A549 (cell line): ENCODE measurements at regions not wholly inside any gene's neighbourhood (a gene's known extent, or its start where the extent isn't known, plus 50 kb on each side); places are given as distances from the start of the nearest gene placed in this dataset.

Source experiments
- ATAC-seq, 2 experiments: fragments of 200-7000 bp in 1 of 2; fragments of >200 bp in 1 of 2; cut with Nextera tagmentation in 1 of 2; cut with Tn5 transposase in 1 of 2; 3 replicates each; pipeline versions ENCODE4 v1.8.0 to v1.9.1; 2018 to 2020; ENCODE audit warnings: mild to moderate bottlenecking in 1 of 2, moderate library complexity in 1 of 2
- CTCF ChIA-PET: fragments of 300-600 bp; sonication (Branson Sonifier 250); formaldehyde crosslinking; extraction: SDS; loops from one replicate; lab custom pipeline; 2021; ENCODE audit warnings: antibody characterized with exemption, inconsistent platforms; lab: Yijun Ruan, JAX
- POLR2A ChIA-PET: fragments of 350-600 bp; formaldehyde crosslinking; extraction: SDS; loops from one replicate; lab custom pipeline; 2021; ENCODE audit warnings: antibody characterized with exemption, inconsistent platforms; lab: Yijun Ruan, JAX
- DNase-seq, 2 experiments: peaks; one replicate each; pipeline versions ENCODE4 v3.0.0 to v3.0.0-alpha.2; 2011 to 2016; ENCODE audit warnings: low read depth in 1 of 2, low spot score in 1 of 2
- FAIRE-seq: peaks from 2 replicates; lab custom pipeline; 2011; peaks lifted over from hg19 to GRCh38; lab: Jason Lieb, UNC
- H3K27ac ChIP-seq, 2 experiments: fragments of >200 bp; sonication (Bioruptor Twin); formaldehyde crosslinking; 3 replicates each; pipeline ENCODE4 v1.5.1; 2016 to 2017
- H3K4me1 ChIP-seq: fragments of >200 bp; sonication (Bioruptor Twin); formaldehyde crosslinking; 3 replicates; pipeline ENCODE4 v1.6.1; 2016
- H3K4me2 ChIP-seq: fragments of >200 bp; sonication (Bioruptor Twin); formaldehyde crosslinking; 3 replicates; pipeline ENCODE4 v1.6.1; 2016
- H3K4me3 ChIP-seq: fragments of >200 bp; sonication (Bioruptor Twin); formaldehyde crosslinking; 3 replicates; pipeline ENCODE4 v1.5.1; 2016
- H3K9me3 ChIP-seq: fragments of >200 bp; sonication (Bioruptor Twin); formaldehyde crosslinking; 3 replicates; pipeline ENCODE4 v1.6.1; 2016
- BCL3 ChIP-seq: fragments of >200 bp; sonication (Bioruptor Twin); formaldehyde crosslinking; IDR thresholded peaks from 3 replicates; pipeline ENCODE4 v1.6.1; 2016
- BHLHE40 ChIP-seq: IDR thresholded peaks from 2 replicates; pipeline ENCODE4 v1.6.1; 2012; ENCODE audit warnings: low read depth, low read length, inconsistent platforms
- CBX2 ChIP-seq: fragments of 200-600 bp; sonication (generic); IDR thresholded peaks from 2 replicates; pipeline ENCODE4 v1.6.1; 2016; ENCODE audit warnings: low read depth, mild to moderate bottlenecking, borderline replicate concordance
- CBX8 ChIP-seq: fragments of 200-600 bp; sonication (generic); IDR thresholded peaks from 2 replicates; pipeline ENCODE4 v1.6.1; 2016
- ELK1 ChIP-seq: fragments of 150-350 bp; IDR thresholded peaks from 2 replicates; pipeline ENCODE4 v1.6.1; 2014; ENCODE audit warnings: low read depth, mild to moderate bottlenecking, low read length
- EP300 ChIP-seq, 2 experiments: fragments of >200 bp; sonication (Bioruptor Twin); formaldehyde crosslinking; IDR thresholded peaks; 2 replicates in 1 of 2; 3 replicates in 1 of 2; pipeline ENCODE4 v1.6.1; 2016 to 2017
- ESRRA ChIP-seq: fragments of 150-350 bp; IDR thresholded peaks from 2 replicates; pipeline ENCODE4 v1.6.1; 2014; ENCODE audit warnings: mild to moderate bottlenecking, low read length, borderline replicate concordance
- FOXS1 ChIP-seq: fragments of 250-450 bp; sonication (Bioruptor Pico); IDR thresholded peaks from 2 replicates; pipeline ENCODE4 v1.5.0; 2020; ENCODE audit warnings: mild to moderate bottlenecking, moderate library complexity
- GATA3 ChIP-seq: IDR thresholded peaks from 2 replicates; pipeline ENCODE4 v1.6.1; 2012; ENCODE audit warnings: borderline replicate concordance
- HOXB13 ChIP-seq: fragments of 250-450 bp; sonication (Bioruptor Pico); IDR thresholded peaks from 2 replicates; pipeline ENCODE4 v1.5.0; 2020; ENCODE audit warnings: low read depth, mild to moderate bottlenecking, moderate library complexity
- KDM5A ChIP-seq: fragments of 200-600 bp; sonication (generic); IDR thresholded peaks from 2 replicates; pipeline ENCODE4 v1.6.1; 2016; ENCODE audit warnings: antibody characterized with exemption, mild to moderate bottlenecking
- MAZ ChIP-seq: fragments of 150-350 bp; IDR thresholded peaks from 2 replicates; pipeline ENCODE4 v1.6.1; 2014; ENCODE audit warnings: antibody characterized with exemption, low read depth, low read length, borderline replicate concordance
- PHF8 ChIP-seq: fragments of 200-600 bp; sonication (generic); IDR thresholded peaks from 2 replicates; pipeline ENCODE4 v1.6.1; 2016; ENCODE audit warnings: low read depth, mild to moderate bottlenecking, antibody characterized with exemption, moderate library complexity, borderline replicate concordance
- POLR2A ChIP-seq: IDR thresholded peaks from 2 replicates; pipeline ENCODE4 v1.6.1; 2012; ENCODE audit warnings: mild to moderate bottlenecking, low read length
- RCOR1 ChIP-seq: fragments of 150-350 bp; IDR thresholded peaks from 2 replicates; pipeline ENCODE4 v1.6.1; 2014; ENCODE audit warnings: antibody characterized with exemption, low read length, low read depth
- REST ChIP-seq: fragments of 200-600 bp; sonication (generic); IDR thresholded peaks from 2 replicates; pipeline ENCODE4 v1.6.1; 2016; ENCODE audit warnings: antibody characterized with exemption, mild to moderate bottlenecking, moderate library complexity
- ZSCAN20 ChIP-seq: fragments of 250-450 bp; sonication (Bioruptor Pico); IDR thresholded peaks from 2 replicates; pipeline ENCODE4 v1.8.0; 2022; ENCODE audit warnings: mild to moderate bottlenecking, moderate library complexity
- WGBS: methylation state at CpG from one replicate; pipeline ENCODE4 v1.1.6; 2017; ENCODE audit errors: missing lambda C conversion rate; 5-methylcytosine and 5-hydroxymethylcytosine counted together

- POLR2A ChIA-PET: no interaction called here
- peaks cover 15% of the 10 kb centered on the region; the same call in 2 of the 3 replicates for H3K4me1 ChIP-seq
- FAIRE-seq: no peak
- TF ChIP-seq HOXB13 (CRISPR knock-in tag): no peak
- no peak for TF ChIP-seq BHLHE40
- no peak for TF ChIP-seq KDM5A
- no peak for TF ChIP-seq POLR2A
- no peak for TF ChIP-seq ZSCAN20
- TF ChIP-seq REST: no peak
- TF ChIP-seq EP300 (IDR thresholded peaks at IDR 0.05): no peak
- TF ChIP-seq RCOR1: no peak
- TF ChIP-seq GATA3: no peak
- TF ChIP-seq CBX2: no peak
- no peak for TF ChIP-seq FOXS1 (CRISPR knock-in tag)
- TF ChIP-seq, all 56 proteins: peak for 0
- Histone ChIP-seq H3K9me3 (no peaks in the 10 kb centered on the region; the same call in 2 of the 3 replicates), H3K4me3 (no peak overlapping the region), H3K27ac (no peak overlapping the region), H3K4me2 (no peak overlapping the region)
- no peak for DNase-seq
- no peak for ATAC-seq
- CTCF ChIA-PET: interaction anchor here (0.9 kb wide), 1 partner anchor 10 kb away, joined by 3 read pairs; no protein-coding TSS in a partner anchor
- 77% methylated on average over 1 of the region's 1 CpG for WGBS
Measured at GRCh38 chr6:100267721-100268123, 197.0 kb downstream of the SIM1 start.

GRCh38 chr6:100266494-100267401, 198.0 kb downstream of the SIM1 start:
- H3K9me3 ChIP-seq: no peaks in the 10 kb centered on the region; the same call in 2 of the 3 replicates
- H3K4me1 ChIP-seq: peaks cover 15% of the 10 kb centered on the region; the same call in 2 of the 3 replicates
- CTCF ChIA-PET: interaction anchor here (0.9 kb wide), 1 partner anchor 9 kb away, joined by 3 read pairs; no protein-coding TSS in a partner anchor
- FAIRE-seq (no peak), ATAC-seq (no peak), DNase-seq (no peak)
- H3K27ac ChIP-seq: no peak overlapping the region
- no peak overlapping the region for H3K4me3 ChIP-seq
- TF ChIP-seq BCL3: no peak
- no peak overlapping the region for H3K4me2 ChIP-seq
- POLR2A ChIA-PET: no interaction called here
- WGBS: 97% methylated on average over 10 of the region's 10 CpGs

- CTCF ChIA-PET: no interaction called here
- no peak for ATAC-seq
- POLR2A ChIA-PET: no interaction called here
- no peak for DNase-seq
- FAIRE-seq: no peak
- 0 out of 3 replicates have a peak, but pooled peaks cover 3% of the 10 kb centered on the region for H3K4me1 ChIP-seq
- no peak overlapping the region for H3K27ac ChIP-seq
- no peaks in the 10 kb centered on the region for H3K9me3 ChIP-seq
- H3K4me2 ChIP-seq: no peak overlapping the region
- H3K4me3 ChIP-seq: no peak overlapping the region
- WGBS: 84% methylated on average over 4 of the region's 4 CpGs
- TF ChIP-seq ZSCAN20 (no peak), ELK1 (no peak), MAZ (no peak), CBX8 (no peak), PHF8 (no peak), RCOR1 (no peak), FOXS1 (CRISPR knock-in tag) (no peak), ESRRA (no peak)
Measured at GRCh38 chr6:100262086-100262485, 202.6 kb downstream of the SIM1 start.
